ENCODE measurements at regions not wholly inside any gene's neighbourhood (a gene's known extent, or its start where the extent isn't known, plus 50 kb on each side); places are given as distances from the start of the nearest gene placed in this dataset.

DNA sequence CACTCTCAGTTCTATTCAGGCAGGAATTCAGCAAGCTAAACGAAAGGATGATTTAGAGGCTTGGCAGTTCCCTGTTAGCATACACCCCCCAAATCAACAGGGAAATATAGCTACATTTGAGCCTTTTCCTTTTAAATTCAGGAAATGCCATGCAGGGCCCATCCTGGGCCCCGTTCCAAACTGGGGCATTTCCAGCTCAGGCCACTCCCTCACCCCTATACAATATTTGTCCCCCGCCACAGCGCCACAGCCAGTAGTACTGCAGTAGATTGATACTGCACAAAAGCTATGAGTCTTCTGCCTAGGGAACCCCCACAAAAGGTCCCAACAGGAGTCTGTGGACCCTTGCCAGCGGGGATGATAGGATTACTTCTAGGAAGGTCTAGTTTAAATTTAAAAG, 102.0 kb upstream of the MAPK10 start:
- no peak for TF ChIP-seq ZNF274 (IDR thresholded peaks at IDR 0.05; ENCODE audit: low read depth, low read length)
- TF ChIP-seq YY1 (IDR thresholded peaks at IDR 0.05; ENCODE audit: insufficient read depth, insufficient read length), result no peak
- TF ChIP-seq SUZ12 (IDR thresholded peaks at IDR 0.05; ENCODE audit: extremely low read depth, insufficient read depth, insufficient read length), result no peak

Data from NT2/D1 (cell line).